Uterus (tissue), 3 donors: ENCODE measurements at regions not wholly inside any gene's neighbourhood (a gene's known extent, or its start where the extent isn't known, plus 50 kb on each side); places are given as distances from the start of the nearest gene placed in this dataset.

Source experiments
- DNase-seq, 2 donors: peaks; one replicate each; pipeline ENCODE4 v3.0.0-alpha.2; 2019 to 2020
- H3K27ac ChIP-seq, 2 donors: fragments of 200-600 bp; sonication (generic); 1 replicate in 1 of 2; 2 replicates in 1 of 2; pipeline ENCODE4 v1.5.1; 2016 to 2018
- H3K27me3 ChIP-seq, 2 donors: fragments of 200-600 bp; sonication (generic); one replicate each; pipeline ENCODE4 v1.5.1; 2018 to 2019; ENCODE audit warnings: control low read depth in 1 of 2
- H3K36me3 ChIP-seq, 2 donors: fragments of 200-600 bp; sonication (generic); one replicate each; pipeline ENCODE4 v1.5.1; 2019; ENCODE audit warnings: control low read depth in 1 of 2
- H3K4me1 ChIP-seq, 2 donors: fragments of 200-600 bp; sonication (generic); one replicate each; pipeline ENCODE4 v1.5.1; 2018 to 2019; ENCODE audit warnings: control low read depth in 1 of 2
- H3K4me3 ChIP-seq, 2 donors: fragments of 200-600 bp; sonication (generic); 1 replicate in 1 of 2; 2 replicates in 1 of 2; pipeline ENCODE4 v1.5.1; 2018 to 2019; ENCODE audit warnings: mild to moderate bottlenecking in 1 of 2
- H3K9me3 ChIP-seq, 2 donors: fragments of 200-600 bp; sonication (generic); one replicate each; pipeline ENCODE4 v1.5.1; 2019; ENCODE audit warnings: control low read depth in 1 of 2
- CTCF ChIP-seq, 4 experiments: fragments of 200-600 bp in 2 of 4; fragments of 450-650 bp in 2 of 4; sonication (generic) in 2 of 4; IDR thresholded peaks; one replicate each; pipeline ENCODE4 v1.5.1; 2016 to 2019; ENCODE audit warnings: antibody characterized with exemption in 4 of 4, mild to moderate bottlenecking in 2 of 4, moderate library complexity in 1 of 4
- POLR2A ChIP-seq, 2 donors: fragments of 450-650 bp; IDR thresholded peaks; one replicate each; pipeline ENCODE4 v1.6.1; 2016; ENCODE audit warnings: antibody characterized with exemption in 2 of 2, mild to moderate bottlenecking in 1 of 2, moderate library complexity in 1 of 2
- intact Hi-C: fragments of 100-400 bp; cut with DNase I; formaldehyde crosslinking; loops from one replicate; pipeline ENCODE4 v1.15.1; 2023; ENCODE audit warnings: low total_unique reads
- donor health status: DM: yes; HTN: yes; CAD: no.

- TF ChIP-seq CTCF (IDR thresholded peaks at IDR 0.05), result no peak
- no peak for TF ChIP-seq POLR2A (IDR thresholded peaks at IDR 0.05)
- no peak overlapping the region for H3K27ac ChIP-seq
- no peaks in the 10 kb centered on the region for H3K27me3 ChIP-seq
- intact Hi-C loops, result no loop called here
- H3K4me3 ChIP-seq, result no peak overlapping the region
- no peaks in the 10 kb centered on the region for H3K4me1 ChIP-seq
- H3K9me3 ChIP-seq, result no peaks in the 10 kb centered on the region
- no peaks in the 10 kb centered on the region for H3K36me3 ChIP-seq
- DNase-seq, result no peak
Measured at GRCh38 chr4:132998585-132999230, 150.4 kb upstream of the PCDH10 start.

GRCh38 chr4:133000012-133000411, 149.1 kb upstream of the PCDH10 start:
- intact Hi-C loops, result no loop called here
- no peaks in the 10 kb centered on the region for H3K27me3 ChIP-seq
- TF ChIP-seq CTCF (IDR thresholded peaks at IDR 0.05) (no peak), POLR2A (IDR thresholded peaks at IDR 0.05) (no peak)
- no peak for DNase-seq
- no peak overlapping the region for H3K27ac ChIP-seq
- no peaks in the 10 kb centered on the region for H3K9me3 ChIP-seq
- H3K36me3 ChIP-seq, result no peaks in the 10 kb centered on the region
- no peaks in the 10 kb centered on the region for H3K4me1 ChIP-seq
- no peak overlapping the region for H3K4me3 ChIP-seq

GRCh38 chr4:133003169-133003568, 145.9 kb upstream of the PCDH10 start:
- no peak overlapping the region for H3K27ac ChIP-seq
- intact Hi-C loops, result no loop called here
- H3K4me1 ChIP-seq, result no peaks in the 10 kb centered on the region
- no peak overlapping the region for H3K4me3 ChIP-seq
- DNase-seq, result no peak
- no peak for TF ChIP-seq POLR2A (IDR thresholded peaks at IDR 0.05)
- TF ChIP-seq CTCF (IDR thresholded peaks at IDR 0.05), result no peak
- H3K36me3 ChIP-seq, result no peaks in the 10 kb centered on the region
- no peaks in the 10 kb centered on the region for H3K27me3 ChIP-seq
- H3K9me3 ChIP-seq, result no peaks in the 10 kb centered on the region

- TF ChIP-seq CTCF (IDR thresholded peaks at IDR 0.05), result no peak
- no peak for TF ChIP-seq POLR2A (IDR thresholded peaks at IDR 0.05)
- Histone ChIP-seq H3K9me3 (no peaks in the 10 kb centered on the region), H3K4me1 (no peaks in the 10 kb centered on the region), H3K36me3 (no peaks in the 10 kb centered on the region), H3K4me3 (no peak overlapping the region), H3K27me3 (no peaks in the 10 kb centered on the region), H3K27ac (no peak overlapping the region)
- DNase-seq, result no peak
- intact Hi-C loops, result no loop called here
Measured at GRCh38 chr4:133014473-133015135, 134.5 kb upstream of the PCDH10 start.

- no peak for DNase-seq
- TF ChIP-seq CTCF (IDR thresholded peaks at IDR 0.05) (no peak), POLR2A (IDR thresholded peaks at IDR 0.05) (no peak)
- no peak overlapping the region for H3K27ac ChIP-seq
- no peaks in the 10 kb centered on the region for H3K9me3 ChIP-seq
- H3K4me3 ChIP-seq, result no peak overlapping the region
- intact Hi-C loops, result no loop called here
- H3K36me3 ChIP-seq, result no peaks in the 10 kb centered on the region
- no peaks in the 10 kb centered on the region for H3K27me3 ChIP-seq
- no peaks in the 10 kb centered on the region for H3K4me1 ChIP-seq
Measured at GRCh38 chr4:133045288-133045687, 103.8 kb upstream of the PCDH10 start.
